GM21390 (cell line): ENCODE measurements at regions not wholly inside any gene's neighbourhood (a gene's known extent, or its start where the extent isn't known, plus 50 kb on each side); places are given as distances from the start of the nearest gene placed in this dataset.

Source experiments
- ATAC-seq: cut with Tn5 transposase; IDR thresholded peaks from one replicate; pipeline ENCODE4 v1.9.1; 2021; ENCODE audit not compliant: unreplicated experiment

GRCh38 chr12:107318806-107319532 lies 225.6 kb upstream of the CRY1 start:
- no peak for ATAC-seq

GRCh38 chr12:107319533-107320032 lies 226.2 kb upstream of the CRY1 start:
- ATAC-seq = no peak

DNA sequence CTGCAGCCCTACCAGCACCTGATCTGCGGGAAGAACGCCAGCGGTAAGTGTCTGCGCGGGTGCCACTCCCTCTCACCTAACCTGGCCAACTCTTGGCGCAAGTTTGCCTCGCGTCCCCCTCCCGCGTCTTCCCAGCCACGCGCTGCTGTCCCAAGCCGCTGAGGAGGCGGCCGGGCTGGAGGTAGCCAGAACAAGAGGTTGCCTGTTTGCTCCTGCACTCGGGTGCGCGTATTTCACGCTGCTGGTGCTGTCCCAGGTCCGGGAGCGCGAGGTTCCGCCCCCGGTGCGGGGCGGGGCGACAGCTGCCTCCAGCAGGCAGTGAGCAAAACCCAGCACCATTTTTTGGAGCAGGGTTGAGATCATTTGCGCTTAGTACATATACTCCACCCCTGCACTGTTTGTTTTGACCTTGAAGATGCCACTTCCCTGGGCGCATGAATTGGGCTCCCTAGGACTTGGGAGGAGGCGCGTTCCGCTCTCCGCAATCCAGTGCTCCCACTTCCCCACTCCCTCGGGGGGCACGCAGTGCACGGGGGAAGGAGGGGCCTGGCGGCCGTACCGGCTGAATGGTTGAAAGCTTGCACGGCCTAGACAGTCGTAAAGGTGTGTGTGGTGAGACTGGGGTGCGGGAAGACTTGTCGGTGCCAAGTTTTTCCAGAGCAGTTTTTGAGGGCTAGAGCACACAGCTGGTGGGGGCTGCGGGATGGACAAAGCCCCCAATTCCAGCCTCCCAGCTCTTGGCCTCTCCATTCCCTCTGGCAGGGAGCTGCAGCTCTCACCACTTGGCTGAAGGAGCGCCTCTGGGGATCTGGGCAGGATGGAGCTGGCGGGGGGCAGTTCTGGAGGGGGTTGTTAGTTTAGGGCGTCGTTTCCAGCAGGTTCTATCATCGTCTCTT lies 226.9 kb upstream of the CRY1 start:
- no peak for ATAC-seq

GRCh38 chr12:107320929-107321631 lies 227.7 kb upstream of the CRY1 start:
- ATAC-seq = no peak

DNA sequence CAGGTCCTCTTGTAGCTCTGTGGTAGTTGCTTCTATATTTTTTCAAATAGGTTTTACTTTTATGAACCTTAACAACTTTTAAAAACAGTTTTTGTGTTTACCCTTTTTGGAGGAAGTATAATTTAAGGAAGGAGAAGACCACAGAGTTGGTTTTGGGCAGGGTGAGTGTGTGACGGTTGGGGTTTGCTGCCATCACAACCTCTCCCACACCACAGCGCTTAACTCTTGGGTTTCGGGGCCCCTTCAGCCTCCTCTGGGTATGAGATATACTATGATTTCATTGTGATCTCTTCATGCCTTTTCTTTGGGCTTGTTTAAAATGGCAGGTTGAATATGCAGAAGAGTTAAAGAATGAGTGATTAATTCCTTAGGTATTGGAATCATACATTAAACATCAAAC lies 228.7 kb upstream of the CRY1 start:
- ATAC-seq = no peak

- no peak for ATAC-seq
Measured at GRCh38 chr12:107325075-107325608, 231.8 kb upstream of the CRY1 start.

DNA sequence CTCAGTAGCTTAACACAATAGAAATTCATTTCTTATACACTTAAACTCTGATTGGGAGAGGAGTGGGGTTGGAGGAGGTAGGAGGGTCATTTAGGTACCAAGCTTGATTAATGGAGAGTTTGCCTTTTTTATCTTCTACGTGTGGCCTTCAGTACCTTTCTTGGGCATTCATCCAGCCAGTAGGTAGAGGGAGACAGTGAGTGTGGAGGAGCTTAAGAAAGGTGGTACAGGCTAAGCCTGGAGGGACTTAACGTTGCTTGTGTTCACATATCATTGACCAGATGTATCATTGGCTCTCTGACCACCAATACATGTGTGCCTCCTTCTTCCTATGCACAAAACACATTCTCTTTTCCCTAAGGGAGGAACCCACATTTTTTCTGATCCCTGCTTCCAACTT lies 232.9 kb upstream of the CRY1 start:
- ATAC-seq = no peak

DNA sequence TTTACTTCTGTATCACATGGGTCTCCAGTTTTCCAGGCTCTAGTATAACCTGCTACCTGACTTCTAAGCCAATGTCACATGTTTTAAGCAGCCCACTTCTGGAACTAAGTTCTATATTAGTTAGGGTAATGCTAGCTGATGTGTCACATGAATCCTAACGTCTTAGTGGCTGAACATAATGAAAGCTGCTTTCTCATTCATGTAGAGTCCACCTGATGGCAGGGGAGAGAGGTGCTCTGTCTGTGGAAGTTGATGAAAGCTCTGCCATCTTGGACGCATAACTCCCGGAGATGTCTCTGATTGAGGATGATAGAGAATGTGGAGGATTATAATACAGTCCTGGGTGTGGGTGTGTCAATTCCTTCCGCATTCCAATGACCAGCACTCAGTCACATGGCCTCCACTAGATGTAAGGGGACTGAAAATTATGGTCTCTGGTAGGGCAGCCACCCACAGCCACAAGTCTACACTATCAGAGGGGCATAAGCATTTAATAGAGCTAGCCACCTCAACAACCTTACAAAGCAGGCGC lies 234.4 kb upstream of the CRY1 start:
- ATAC-seq = no peak

- ATAC-seq = no peak
Measured at GRCh38 chr12:107328442-107329133, 235.2 kb upstream of the CRY1 start.

GRCh38 chr12:107329569-107330324 lies 236.4 kb upstream of the CRY1 start:
- no peak for ATAC-seq

DNA sequence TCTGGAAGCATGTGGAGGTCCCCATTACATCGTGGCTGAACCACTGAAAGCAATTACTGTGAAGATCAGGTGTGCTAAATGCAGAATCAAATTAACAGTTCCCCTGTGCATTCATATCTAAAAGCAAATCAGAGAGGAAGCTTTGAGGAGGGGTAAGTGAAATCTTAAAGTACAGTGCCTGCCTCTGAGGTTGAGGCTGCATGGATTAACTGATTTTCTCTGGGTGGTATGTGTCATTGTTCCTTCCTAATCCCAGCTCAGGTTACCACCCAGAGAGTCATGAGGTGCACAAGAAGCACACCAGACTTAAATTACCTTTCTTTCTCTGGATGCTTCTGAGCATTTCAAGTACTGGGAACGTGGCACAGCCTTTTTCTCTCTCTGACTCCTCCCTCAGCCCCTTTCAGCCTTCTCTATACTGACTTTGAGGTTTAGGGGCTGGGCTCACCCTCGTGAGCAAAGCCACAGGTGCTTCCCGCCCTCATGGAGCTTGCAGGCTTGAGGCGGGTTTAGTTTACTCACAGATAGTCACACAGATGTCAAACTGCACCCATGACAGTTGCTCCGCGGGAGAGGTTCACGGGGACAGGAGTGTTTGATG lies 237.6 kb upstream of the CRY1 start:
- ATAC-seq = no peak

DNA sequence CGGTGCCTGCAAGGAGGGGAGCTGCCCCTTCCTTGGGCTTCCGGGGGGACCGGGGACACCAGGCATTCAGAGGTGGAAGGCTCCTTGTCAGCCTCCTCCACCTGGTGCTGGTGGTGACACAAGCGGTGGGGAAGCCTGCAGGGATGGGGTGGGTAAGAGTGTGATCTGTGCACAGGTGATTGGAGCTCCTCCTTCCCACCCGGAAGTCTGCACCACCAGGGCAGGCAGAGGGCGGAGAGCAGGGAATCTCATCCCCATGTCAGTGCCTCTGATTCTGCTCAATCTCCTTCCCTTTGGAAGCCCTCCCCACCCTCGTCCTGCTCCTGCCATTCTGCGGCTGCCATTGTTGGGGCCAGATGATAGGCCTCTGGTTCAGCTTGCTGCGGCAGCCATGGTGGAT lies 238.1 kb upstream of the CRY1 start:
- ATAC-seq = no peak

GRCh38 chr12:107331912-107332311 lies 238.6 kb upstream of the CRY1 start:
- no peak for ATAC-seq

GRCh38 chr12:107332743-107333142 lies 239.4 kb upstream of the CRY1 start:
- no peak for ATAC-seq

- ATAC-seq = no peak
Measured at GRCh38 chr12:107335802-107336570, 242.6 kb upstream of the CRY1 start.

GRCh38 chr12:107336695-107337094 lies 243.3 kb upstream of the CRY1 start:
- ATAC-seq = no peak

DNA sequence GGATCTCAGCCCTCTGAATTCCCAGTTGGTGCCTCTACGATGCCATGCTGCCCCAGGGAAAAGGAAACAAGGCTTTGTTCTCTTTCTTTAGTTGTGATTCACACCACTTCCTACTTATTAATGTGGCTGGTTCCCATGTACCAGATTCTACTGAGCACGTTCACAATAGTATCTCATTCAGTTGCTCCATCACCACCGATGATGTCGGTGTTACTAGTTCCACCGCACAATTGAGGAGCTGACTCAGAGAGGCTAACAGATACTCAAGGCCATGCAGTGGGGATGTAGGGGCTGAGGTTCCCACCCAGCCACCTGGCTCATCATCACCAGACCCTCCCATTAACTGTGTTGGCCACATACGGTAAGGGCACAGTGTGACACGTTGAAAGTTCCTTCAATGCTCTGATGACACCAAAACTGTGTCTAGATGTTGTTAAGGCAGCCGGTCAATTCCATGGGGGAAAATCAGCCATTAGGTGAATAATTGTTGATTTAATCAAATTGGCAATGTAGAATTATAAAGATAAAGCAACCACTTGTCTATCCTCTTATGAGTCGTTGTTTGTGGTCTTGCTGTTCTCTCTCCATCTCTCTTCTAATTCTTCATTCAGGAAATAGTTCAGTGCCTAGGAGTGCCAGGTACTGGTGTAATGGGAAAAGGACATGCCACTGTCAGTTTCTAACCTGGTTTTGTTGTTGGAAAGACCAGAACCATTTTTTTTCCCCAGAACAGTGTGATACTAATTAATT lies 244.2 kb upstream of the CRY1 start:
- no peak for ATAC-seq

- no peak for ATAC-seq
Measured at GRCh38 chr12:107339487-107339886, 246.1 kb upstream of the CRY1 start.
